ENCODE measurements at regions not wholly inside any gene's neighbourhood (a gene's known extent, or its start where the extent isn't known, plus 50 kb on each side); places are given as distances from the start of the nearest gene placed in this dataset.

DNA sequence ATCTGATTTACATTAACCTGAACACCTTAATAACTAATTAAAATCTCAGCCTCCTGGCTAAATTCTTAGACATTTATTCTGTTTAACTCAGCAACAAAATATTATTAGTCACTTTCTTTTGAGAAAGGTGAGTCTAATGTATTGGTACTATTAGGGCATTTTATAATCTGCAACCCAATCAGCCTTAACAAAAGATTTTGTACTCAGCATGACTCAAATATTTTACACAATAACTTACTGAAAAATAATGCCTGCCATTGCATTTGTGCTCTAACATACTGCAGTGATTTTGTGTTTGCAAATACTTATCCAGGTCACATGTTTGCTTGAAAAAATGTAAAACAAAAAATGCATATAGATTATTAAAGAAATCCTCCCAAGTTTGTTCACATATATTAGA is 1129.9 kb downstream of the TAF11L14 start:
- TF ChIP-seq YY1 (IDR thresholded peaks at IDR 0.05; ENCODE audit: insufficient read depth, insufficient read length) (no peak), ZNF274 (IDR thresholded peaks at IDR 0.05; ENCODE audit: low read depth, low read length) (no peak)

All from NT2/D1 (cell line).